H9 (cell line): ENCODE measurements at regions not wholly inside any gene's neighbourhood (a gene's known extent, or its start where the extent isn't known, plus 50 kb on each side); places are given as distances from the start of the nearest gene placed in this dataset.

Experiments
- DNase-seq: peaks from one replicate; pipeline ENCODE4 v3.0.0-alpha.2; 2017
- H2AFZ ChIP-seq: one replicate; pipeline ENCODE4 v1.6.1; 2013; ENCODE audit warnings: mild to moderate bottlenecking, low read length, control low read depth, moderate library complexity
- H2AK5ac ChIP-seq: 2 replicates; pipeline ENCODE4 v1.6.1; 2013; ENCODE audit warnings: low read length, control low read depth, mixed read lengths; ENCODE audit not compliant: insufficient read length
- H2BK120ac ChIP-seq: one replicate; pipeline ENCODE4 v1.6.1; 2013; ENCODE audit warnings: low read depth, mild to moderate bottlenecking, low read length, control low read depth, inconsistent platforms; ENCODE audit not compliant: poor library complexity, severe bottlenecking
- H2BK12ac ChIP-seq: 2 replicates; pipeline ENCODE4 v1.6.1; 2013; ENCODE audit warnings: low read length, control low read depth, mixed read lengths, low read depth; ENCODE audit not compliant: insufficient read length
- H2BK15ac ChIP-seq: 2 replicates; pipeline ENCODE4 v1.6.1; 2013; ENCODE audit warnings: low read depth, low read length, control low read depth
- H2BK20ac ChIP-seq: one replicate; pipeline ENCODE4 v1.6.1; 2013; ENCODE audit warnings: low read depth, mild to moderate bottlenecking, low read length, control low read depth, inconsistent platforms; ENCODE audit not compliant: poor library complexity, severe bottlenecking
- H2BK5ac ChIP-seq: 2 replicates; pipeline ENCODE4 v1.6.1; 2013; ENCODE audit warnings: low read length, control low read depth, mixed read lengths; ENCODE audit not compliant: insufficient read length
- H3K14ac ChIP-seq: 2 replicates; pipeline ENCODE4 v1.6.1; 2013; ENCODE audit warnings: low read length, control low read depth; ENCODE audit not compliant: insufficient read depth
- H3K18ac ChIP-seq: 2 replicates; pipeline ENCODE4 v1.6.1; 2013; ENCODE audit warnings: low read depth, mild to moderate bottlenecking, mixed read lengths, low read length, control low read depth; ENCODE audit not compliant: insufficient read length
- H3K23ac ChIP-seq: 2 replicates; pipeline ENCODE4 v1.6.1; 2013; ENCODE audit warnings: low read length, control low read depth, mixed read lengths, low read depth; ENCODE audit not compliant: insufficient read length
- H3K23me2 ChIP-seq: 2 replicates; pipeline ENCODE4 v1.6.1; 2013; ENCODE audit warnings: low read depth, mild to moderate bottlenecking, mixed read lengths, low read length, control low read depth; ENCODE audit not compliant: insufficient read length, poor library complexity, severe bottlenecking
- H3K27ac ChIP-seq: 2 replicates; pipeline ENCODE4 v1.5.1; 2013; ENCODE audit warnings: low read length, control low read depth, mixed read lengths, low read depth; ENCODE audit not compliant: insufficient read length
- H3K27me3 ChIP-seq: 2 replicates; pipeline ENCODE4 v1.6.1; 2013; ENCODE audit warnings: low read length, control low read depth, inconsistent platforms; ENCODE audit not compliant: insufficient read depth
- H3K4ac ChIP-seq: 2 replicates; pipeline ENCODE4 v1.6.1; 2013; ENCODE audit warnings: low read depth, mild to moderate bottlenecking, control low read depth, inconsistent platforms, low read length, moderate library complexity
- H3K4me1 ChIP-seq: 2 replicates; pipeline ENCODE4 v1.6.1; 2013; ENCODE audit warnings: low read length, control low read depth, inconsistent platforms; ENCODE audit not compliant: insufficient read depth
- H3K4me2 ChIP-seq: 2 replicates; pipeline ENCODE4 v1.6.1; 2013; ENCODE audit warnings: low read length, control low read depth, mixed read lengths; ENCODE audit not compliant: insufficient read length, insufficient read depth
- H3K56ac ChIP-seq: 2 replicates; pipeline ENCODE4 v1.6.1; 2013; ENCODE audit warnings: low read depth, mild to moderate bottlenecking, mixed read lengths, low read length, control low read depth; ENCODE audit not compliant: insufficient read length
- H3K79me1 ChIP-seq: 2 replicates; pipeline ENCODE4 v1.6.1; 2013; ENCODE audit warnings: low read depth, mild to moderate bottlenecking, moderate library complexity, low read length, control low read depth, inconsistent platforms; ENCODE audit not compliant: insufficient read depth, poor library complexity, severe bottlenecking
- H3K79me2 ChIP-seq: 2 replicates; pipeline ENCODE4 v1.6.1; 2013; ENCODE audit warnings: low read length, control low read depth, inconsistent platforms; ENCODE audit not compliant: insufficient read depth
- H3K9ac ChIP-seq: 2 replicates; pipeline ENCODE4 v1.6.1; 2013; ENCODE audit warnings: low read length, control low read depth, mixed read lengths; ENCODE audit not compliant: insufficient read length; ENCODE audit errors: extremely low read depth
- H3K9me3 ChIP-seq: one replicate; pipeline ENCODE4 v1.6.1; 2013; ENCODE audit warnings: low read depth, low read length, inconsistent platforms; ENCODE audit not compliant: control insufficient read depth
- H3T11ph ChIP-seq: one replicate; pipeline ENCODE4 v1.6.1; 2013; ENCODE audit warnings: mild to moderate bottlenecking, low read length, control low read depth, inconsistent platforms
- H4K20me1 ChIP-seq: one replicate; pipeline ENCODE4 v1.6.1; 2013; ENCODE audit not compliant: control insufficient read depth, insufficient read length, insufficient read depth
- H4K5ac ChIP-seq: 2 replicates; pipeline ENCODE4 v1.6.1; 2013; ENCODE audit warnings: low read depth, mild to moderate bottlenecking, mixed read lengths, low read length, control low read depth; ENCODE audit not compliant: insufficient read length
- H4K8ac ChIP-seq: replicated peaks from 2 replicates; pipeline ENCODE4 v1.6.1; 2013; ENCODE audit warnings: low read length, control low read depth, mixed read lengths, low read depth; ENCODE audit not compliant: insufficient read length
- H4K91ac ChIP-seq: 2 replicates; pipeline ENCODE4 v1.6.1; 2013; ENCODE audit warnings: low read depth, mild to moderate bottlenecking, moderate library complexity, mixed read lengths, low read length, control low read depth; ENCODE audit not compliant: insufficient read length
- H3K27ac Mint-ChIP-seq, 3 experiments: 2 replicates in 2 of 3; 3 replicates in 1 of 3; pipeline ENCODE4 v1.8.0; 2020 to 2021; ENCODE audit warnings: mixed read lengths in 3 of 3, mild to moderate bottlenecking in 1 of 3, moderate library complexity in 1 of 3
- H3K27me3 Mint-ChIP-seq: 2 replicates; pipeline ENCODE4 v1.8.0; 2021; ENCODE audit warnings: low read depth, mild to moderate bottlenecking, moderate library complexity, mixed read lengths
- H3K36me3 Mint-ChIP-seq, 3 experiments: 2 replicates in 2 of 3; 3 replicates in 1 of 3; pipeline ENCODE4 v1.8.0; 2020 to 2021; ENCODE audit warnings: low read depth in 3 of 3, mixed read lengths in 3 of 3; ENCODE audit not compliant: insufficient read depth in 1 of 3
- H3K4me1 Mint-ChIP-seq, 2 experiments: 2 replicates each; pipeline ENCODE4 v1.8.0; 2020; ENCODE audit warnings: mixed read lengths in 2 of 2
- H3K4me3 Mint-ChIP-seq, 2 experiments: 2 replicates in 1 of 2; 3 replicates in 1 of 2; pipeline ENCODE4 v1.8.0; 2020 to 2021; ENCODE audit warnings: mild to moderate bottlenecking in 2 of 2, mixed read lengths in 2 of 2, moderate library complexity in 1 of 2
- H3K9me3 Mint-ChIP-seq, 2 experiments: 2 replicates in 1 of 2; 3 replicates in 1 of 2; pipeline ENCODE4 v1.8.0; 2020; ENCODE audit warnings: mild to moderate bottlenecking in 2 of 2, mixed read lengths in 2 of 2, moderate library complexity in 1 of 2
- CTCF ChIP-seq: fragments of 200-600 bp; sonication (generic); conservative IDR thresholded peaks from 3 replicates; pipeline ENCODE4 v1.8.0; 2021; ENCODE audit warnings: antibody characterized with exemption, mild to moderate bottlenecking

- H3K4me2 ChIP-seq, result no peak overlapping the region
- no peak overlapping the region for H3K18ac ChIP-seq
- H2BK12ac ChIP-seq, result no peak overlapping the region
- TF ChIP-seq CTCF, result no peak
- no peak overlapping the region for H2BK5ac ChIP-seq
- Mint-ChIP-seq H3K36me3 (peaks cover 8 to 17% (median 9%) of the 10 kb centered on the region in 3 experiments), H3K27me3 (peaks cover 27% of the 10 kb centered on the region), H3K4me3 (no peak overlapping the region), H3K27ac (no peak overlapping the region), H3K9me3 (peaks cover 22 to 24% of the 10 kb centered on the region in 2 experiments), H3K4me1 (peaks cover 2 to 5% of the 10 kb centered on the region in 2 experiments; a peak in 3 of 4 replicates)
- H3K4ac ChIP-seq, result no peak overlapping the region
- no peak overlapping the region for H3K27ac ChIP-seq
- H2AFZ ChIP-seq, result no peak overlapping the region
- H3K23me2 ChIP-seq, result no peaks in the 10 kb centered on the region
- no peak overlapping the region for H3K9ac ChIP-seq
- no peak overlapping the region for H2BK120ac ChIP-seq
- H4K8ac ChIP-seq, result no peak overlapping the region
- no peaks in the 10 kb centered on the region for H4K20me1 ChIP-seq
- no peak overlapping the region for H2BK15ac ChIP-seq
- no peak overlapping the region for H3K56ac ChIP-seq
- H3K23ac ChIP-seq, result no peak overlapping the region
- no peaks in the 10 kb centered on the region for H3K79me1 ChIP-seq
- no peaks in the 10 kb centered on the region for H3K27me3 ChIP-seq
- no peak overlapping the region for H3T11ph ChIP-seq
- H4K91ac ChIP-seq, result no peak overlapping the region
- no peak overlapping the region for H4K5ac ChIP-seq
- no peak for DNase-seq
- no peaks in the 10 kb centered on the region for H3K9me3 ChIP-seq
- H3K14ac ChIP-seq, result no peak overlapping the region
- H2AK5ac ChIP-seq, result no peak overlapping the region
- no peaks in the 10 kb centered on the region for H3K79me2 ChIP-seq
- H3K4me1 ChIP-seq, result no peaks in the 10 kb centered on the region
- H2BK20ac ChIP-seq, result no peak overlapping the region
Observed at GRCh38 chr17:73960469-73960868, 243.0 kb upstream of the RPL38 start.
